RWPE1 (cell line): ENCODE measurements at regions not wholly inside any gene's neighbourhood (a gene's known extent, or its start where the extent isn't known, plus 50 kb on each side); places are given as distances from the start of the nearest gene placed in this dataset.

Source experiments
- CTCF ChIA-PET: fragments of 350-600 bp; sonication (Branson Sonifier 250); formaldehyde crosslinking; extraction: SDS; loops from one replicate; lab custom pipeline; 2021; lab: Yijun Ruan, JAX
- POLR2A ChIA-PET: fragments of 400-600 bp; formaldehyde crosslinking; extraction: SDS; loops from one replicate; lab custom pipeline; 2020; ENCODE audit warnings: antibody characterized with exemption; ENCODE audit not compliant: low non-redundant PET; lab: Yijun Ruan, JAX
- DNase-seq: peaks from one replicate; pipeline ENCODE4 v3.0.0; 2012; ENCODE audit warnings: low spot score
- H3K27ac ChIP-seq: fragments of 450-650 bp; 2 replicates; pipeline ENCODE4 v1.5.1; 2017
- TF ChIP-seq, protein P1 (sequence below): fragments of 450-650 bp; conservative IDR thresholded peaks from 2 replicates; pipeline ENCODE4 v1.5.1; 2017; ENCODE audit warnings: low read depth, mild to moderate bottlenecking

DNA sequence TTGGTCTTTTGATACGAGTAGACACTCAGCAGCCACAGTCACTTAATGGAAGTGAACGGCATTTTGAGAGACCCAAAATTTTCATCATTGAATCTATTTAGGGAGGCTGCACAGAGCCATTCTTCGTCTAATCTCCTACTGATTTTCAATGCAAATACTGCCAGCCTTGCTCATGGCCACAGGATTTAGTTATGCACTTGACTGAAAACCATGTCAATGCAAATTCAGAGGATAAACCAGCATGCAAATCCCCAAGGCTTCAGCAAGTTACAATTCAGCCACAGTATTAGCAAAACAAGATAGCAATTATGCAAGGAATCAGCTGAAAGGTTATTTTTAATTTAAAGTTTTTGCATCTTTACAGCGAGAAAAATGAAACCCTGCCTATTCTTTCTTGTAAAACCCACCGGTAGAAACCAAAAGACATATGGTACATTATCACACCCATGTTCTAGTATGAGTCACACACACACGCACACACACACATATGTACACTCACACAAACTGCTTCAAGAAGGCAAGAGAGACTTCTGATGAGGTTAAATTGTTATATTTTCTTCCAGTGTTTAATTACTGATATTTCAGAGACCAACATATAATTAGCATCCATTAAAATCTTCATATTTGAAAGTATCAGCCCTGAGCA, 985.3 kb upstream of the FLRT2 start:
- no peak for DNase-seq
- ChIA-PET POLR2A (no interaction called here), CTCF (no interaction called here)
- TF ChIP-seq, protein P1, sequence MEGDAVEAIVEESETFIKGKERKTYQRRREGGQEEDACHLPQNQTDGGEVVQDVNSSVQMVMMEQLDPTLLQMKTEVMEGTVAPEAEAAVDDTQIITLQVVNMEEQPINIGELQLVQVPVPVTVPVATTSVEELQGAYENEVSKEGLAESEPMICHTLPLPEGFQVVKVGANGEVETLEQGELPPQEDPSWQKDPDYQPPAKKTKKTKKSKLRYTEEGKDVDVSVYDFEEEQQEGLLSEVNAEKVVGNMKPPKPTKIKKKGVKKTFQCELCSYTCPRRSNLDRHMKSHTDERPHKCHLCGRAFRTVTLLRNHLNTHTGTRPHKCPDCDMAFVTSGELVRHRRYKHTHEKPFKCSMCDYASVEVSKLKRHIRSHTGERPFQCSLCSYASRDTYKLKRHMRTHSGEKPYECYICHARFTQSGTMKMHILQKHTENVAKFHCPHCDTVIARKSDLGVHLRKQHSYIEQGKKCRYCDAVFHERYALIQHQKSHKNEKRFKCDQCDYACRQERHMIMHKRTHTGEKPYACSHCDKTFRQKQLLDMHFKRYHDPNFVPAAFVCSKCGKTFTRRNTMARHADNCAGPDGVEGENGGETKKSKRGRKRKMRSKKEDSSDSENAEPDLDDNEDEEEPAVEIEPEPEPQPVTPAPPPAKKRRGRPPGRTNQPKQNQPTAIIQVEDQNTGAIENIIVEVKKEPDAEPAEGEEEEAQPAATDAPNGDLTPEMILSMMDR: no peak
- H3K27ac ChIP-seq: no peak overlapping the region

DNA sequence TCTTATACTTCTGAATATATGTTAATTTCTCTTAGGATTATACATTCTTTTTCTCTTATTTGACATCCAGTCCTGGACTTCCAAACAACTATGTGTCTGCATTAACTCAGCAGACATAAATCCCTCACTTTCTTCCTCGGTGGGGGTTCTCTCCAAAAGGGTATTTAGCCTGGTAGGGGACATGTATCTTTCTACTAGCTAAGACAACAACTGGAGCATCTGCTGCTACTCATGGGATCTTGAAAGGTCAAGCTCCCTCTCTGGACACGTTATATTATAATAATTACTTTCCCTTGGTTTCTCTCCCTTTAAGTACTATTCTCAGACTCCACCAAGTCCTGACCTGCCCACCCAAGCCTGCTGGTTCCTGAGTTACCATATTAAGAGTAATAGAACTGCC, 983.7 kb upstream of the FLRT2 start:
- no peak for DNase-seq
- ChIA-PET CTCF (interaction anchor here (0.7 kb wide), 1 partner anchor 991 kb away, joined by 3 read pairs; no protein-coding TSS in a partner anchor), POLR2A (no interaction called here)
- TF ChIP-seq, protein P1: no peak
- H3K27ac ChIP-seq: no peak overlapping the region

DNA sequence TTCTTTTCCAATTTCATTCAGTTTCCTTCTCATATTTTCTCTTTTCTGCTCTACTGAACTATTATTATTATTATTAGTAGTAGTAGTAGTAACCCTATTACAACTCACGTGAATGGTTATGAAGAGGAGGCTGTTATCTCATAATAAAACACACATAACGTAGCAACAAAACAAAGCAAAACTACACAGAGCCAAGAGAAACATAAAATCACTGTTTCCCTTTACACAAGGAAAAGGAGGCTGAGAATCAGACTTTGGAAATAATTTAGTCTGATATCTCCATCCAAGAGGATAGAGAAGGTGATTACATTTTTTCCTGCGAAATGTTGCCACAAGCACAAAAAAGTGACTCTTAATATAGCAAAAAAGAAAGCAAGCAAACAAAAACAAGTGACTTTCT, 975.8 kb upstream of the FLRT2 start:
- TF ChIP-seq, protein P1: no peak
- no peak for DNase-seq
- ChIA-PET CTCF (interaction anchor here (0.6 kb wide), 1 partner anchor 1152 kb away, joined by 3 read pairs; no protein-coding TSS in a partner anchor), POLR2A (no interaction called here)
- H3K27ac ChIP-seq: no peak overlapping the region

DNA sequence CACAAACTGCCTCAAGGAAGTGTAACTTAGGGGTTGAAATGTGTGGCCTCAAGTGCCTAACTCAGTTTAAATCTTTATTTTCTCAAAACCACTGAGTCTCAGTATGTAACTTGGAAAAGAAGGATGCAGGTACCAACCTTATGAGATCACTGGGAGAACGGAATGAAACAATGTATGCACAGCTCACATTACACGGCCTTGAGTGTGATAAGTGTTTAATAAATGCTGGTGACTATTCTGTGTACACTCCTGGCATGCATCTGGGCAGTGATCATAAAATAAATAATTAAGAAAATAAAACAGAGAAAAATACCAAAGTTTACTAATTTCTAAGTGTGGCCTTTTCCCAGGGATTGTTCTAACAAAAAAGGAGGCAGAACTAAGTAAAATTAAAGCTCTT, 974.5 kb upstream of the FLRT2 start:
- TF ChIP-seq, protein P1: no peak
- no peak overlapping the region for H3K27ac ChIP-seq
- no peak for DNase-seq
- ChIA-PET CTCF (no interaction called here), POLR2A (no interaction called here)

- POLR2A ChIA-PET: no interaction called here
- H3K27ac ChIP-seq: no peak overlapping the region
- TF ChIP-seq, protein P1: no peak
- DNase-seq: no peak
- CTCF ChIA-PET: interaction anchor here (0.6 kb wide), 1 partner anchor 156 kb away, joined by 3 read pairs; no protein-coding TSS in a partner anchor
These were observed 963.8 kb upstream of the FLRT2 start for GRCh38 chr14:84566109-84566508.

DNA sequence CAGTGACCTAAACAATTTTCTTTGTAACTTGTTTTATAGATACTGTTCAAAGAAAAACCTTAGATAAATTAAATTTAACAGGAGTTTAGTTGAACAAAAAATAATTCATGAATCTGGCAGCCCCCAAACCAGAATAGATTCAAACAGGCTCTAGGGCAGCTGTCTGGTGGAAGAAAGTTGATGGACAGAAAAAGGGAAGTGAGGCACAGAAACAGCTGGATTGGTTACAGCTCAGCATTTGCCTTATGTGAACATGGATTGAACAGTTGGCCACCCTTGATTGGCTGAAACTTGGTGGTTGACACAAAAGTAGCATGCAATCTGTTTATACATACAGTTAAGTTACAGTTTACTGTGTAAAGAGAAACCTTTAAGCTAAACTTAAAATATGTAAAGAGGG, 954.3 kb upstream of the FLRT2 start:
- DNase-seq: no peak
- no peak overlapping the region for H3K27ac ChIP-seq
- TF ChIP-seq, protein P1: no peak
- POLR2A ChIA-PET: no interaction called here
- CTCF ChIA-PET: no interaction called here
